ENCODE measurements at regions not wholly inside any gene's neighbourhood (a gene's known extent, or its start where the extent isn't known, plus 50 kb on each side); places are given as distances from the start of the nearest gene placed in this dataset.
"Not testable (repeated sequence)": the region's sequence is repeated elsewhere in the genome, so short reads cannot be mapped to it uniquely, and the experiment has no call there.

GRCh38 chr6:90463359-90463758 is 123.5 kb downstream of the MAP3K7 start:
- no peaks in the 10 kb centered on the region for H3K36me3 ChIP-seq (ENCODE audit: insufficient read depth, low read length)
- no peak overlapping the region for H2AFZ ChIP-seq (ENCODE audit: low read length, unreplicated experiment)
- H3K27ac ChIP-seq (ENCODE audit: low read depth, low read length): no peak overlapping the region
- peaks cover 3% of the 10 kb centered on the region for H3K4me1 ChIP-seq (ENCODE audit: control insufficient read depth, insufficient read depth, low read length, unreplicated experiment)
- 0 out of 2 replicates have a peak, but pooled peaks cover 3% of the 10 kb centered on the region for H3K27me3 ChIP-seq (ENCODE audit: insufficient read depth, low read length)
- no peak overlapping the region for H3K4me3 ChIP-seq (ENCODE audit: low read depth, low read length)
- H3K79me2 ChIP-seq (ENCODE audit: control insufficient read depth, insufficient read depth, low read length, unreplicated experiment): no peaks in the 10 kb centered on the region

DNA sequence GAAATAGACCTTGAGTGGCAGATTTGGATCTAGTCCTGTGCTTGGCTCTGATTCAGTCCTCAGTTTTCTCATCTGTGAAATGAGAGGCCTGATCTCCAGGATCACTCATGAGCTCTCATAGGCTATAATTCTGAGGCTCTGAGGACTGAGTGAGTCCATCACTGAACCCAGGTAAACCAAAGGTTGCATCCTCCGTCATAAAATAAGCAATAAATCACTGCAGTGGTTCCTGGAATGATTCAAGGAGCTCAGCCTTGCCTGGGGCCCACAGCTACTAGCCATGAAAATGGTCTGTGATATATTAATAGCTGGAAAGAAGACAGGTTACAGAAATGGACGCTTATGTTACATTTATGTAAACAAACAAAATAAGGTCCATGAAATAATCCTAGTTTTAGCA is 124.8 kb downstream of the MAP3K7 start:
- Histone ChIP-seq H3K27ac (ENCODE audit: low read depth, low read length) (no peak overlapping the region), H3K4me3 (ENCODE audit: low read depth, low read length) (no peak overlapping the region), H3K36me3 (ENCODE audit: insufficient read depth, low read length) (no peaks in the 10 kb centered on the region), H3K79me2 (ENCODE audit: control insufficient read depth, insufficient read depth, low read length, unreplicated experiment) (no peaks in the 10 kb centered on the region), H3K27me3 (ENCODE audit: insufficient read depth, low read length) (peaks cover 7% of the 10 kb centered on the region; the same call in 1 of the 2 replicates), H3K4me1 (ENCODE audit: control insufficient read depth, insufficient read depth, low read length, unreplicated experiment) (no peaks in the 10 kb centered on the region), H2AFZ (ENCODE audit: low read length, unreplicated experiment) (no peak overlapping the region)

DNA sequence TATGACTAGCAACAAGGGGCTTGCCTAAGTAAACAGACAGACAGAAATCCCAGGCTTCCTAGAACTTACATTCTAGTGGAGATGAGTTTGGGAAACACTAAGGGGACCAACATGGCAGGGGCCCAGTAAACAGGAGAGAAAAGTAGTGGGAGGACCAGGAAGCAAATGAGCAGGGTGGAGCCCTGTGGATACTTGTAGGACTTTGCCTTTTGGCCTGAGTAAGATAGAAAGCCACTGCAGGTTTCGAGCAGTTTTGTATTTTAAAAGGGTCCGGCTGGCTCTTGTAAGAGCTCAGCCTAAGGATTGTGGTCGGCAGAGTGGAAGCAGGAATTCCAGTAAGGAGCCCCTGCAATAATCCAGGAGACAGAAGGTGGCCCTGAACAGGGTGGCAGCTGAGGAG is 125.5 kb downstream of the MAP3K7 start:
- H3K79me2 ChIP-seq (ENCODE audit: control insufficient read depth, insufficient read depth, low read length, unreplicated experiment): no peaks in the 10 kb centered on the region
- no peak overlapping the region for H3K4me3 ChIP-seq (ENCODE audit: low read depth, low read length)
- H3K36me3 ChIP-seq (ENCODE audit: insufficient read depth, low read length): no peaks in the 10 kb centered on the region
- no peak overlapping the region for H2AFZ ChIP-seq (ENCODE audit: low read length, unreplicated experiment)
- no peaks in the 10 kb centered on the region for H3K4me1 ChIP-seq (ENCODE audit: control insufficient read depth, insufficient read depth, low read length, unreplicated experiment)
- peaks cover 7% of the 10 kb centered on the region; the same call in 1 of the 2 replicates for H3K27me3 ChIP-seq (ENCODE audit: insufficient read depth, low read length)
- H3K27ac ChIP-seq (ENCODE audit: low read depth, low read length): no peak overlapping the region

- Histone ChIP-seq H3K27ac (ENCODE audit: low read depth, low read length) (no peak overlapping the region), H2AFZ (ENCODE audit: low read length, unreplicated experiment) (no peak overlapping the region), H3K4me1 (ENCODE audit: control insufficient read depth, insufficient read depth, low read length, unreplicated experiment) (no peaks in the 10 kb centered on the region)
These were observed 126.8 kb downstream of the MAP3K7 start for GRCh38 chr6:90460051-90460450.

GRCh38 chr6:90459225-90459758 is 127.6 kb downstream of the MAP3K7 start:
- no peaks in the 10 kb centered on the region for H3K36me3 ChIP-seq (ENCODE audit: insufficient read depth, low read length)
- peaks cover 14% of the 10 kb centered on the region; the same call in 1 of the 2 replicates for H3K27me3 ChIP-seq (ENCODE audit: insufficient read depth, low read length)
- no peak overlapping the region for H3K4me3 ChIP-seq (ENCODE audit: low read depth, low read length)
- no peaks in the 10 kb centered on the region for H3K79me2 ChIP-seq (ENCODE audit: control insufficient read depth, insufficient read depth, low read length, unreplicated experiment)
- no peaks in the 10 kb centered on the region for H3K4me1 ChIP-seq (ENCODE audit: control insufficient read depth, insufficient read depth, low read length, unreplicated experiment)
- H2AFZ ChIP-seq (ENCODE audit: low read length, unreplicated experiment): no peak overlapping the region
- no peak overlapping the region for H3K27ac ChIP-seq (ENCODE audit: low read depth, low read length)

More at GRCh38 chr6:90460051-90460450, 126.8 kb downstream of the MAP3K7 start:
- no peaks in the 10 kb centered on the region for H3K79me2 ChIP-seq (ENCODE audit: control insufficient read depth, insufficient read depth, low read length, unreplicated experiment)
- peaks cover 14% of the 10 kb centered on the region; the same call in 1 of the 2 replicates for H3K27me3 ChIP-seq (ENCODE audit: insufficient read depth, low read length)
- H3K4me3 ChIP-seq (ENCODE audit: low read depth, low read length): no peak overlapping the region
- H3K36me3 ChIP-seq (ENCODE audit: insufficient read depth, low read length): no peaks in the 10 kb centered on the region

- Histone ChIP-seq H3K36me3 (ENCODE audit: insufficient read depth, low read length) (no peaks in the 10 kb centered on the region), H2AFZ (ENCODE audit: low read length, unreplicated experiment) (no peak overlapping the region), H3K27ac (ENCODE audit: low read depth, low read length) (no peak overlapping the region), H3K4me1 (ENCODE audit: control insufficient read depth, insufficient read depth, low read length, unreplicated experiment) (no peaks in the 10 kb centered on the region), H3K27me3 (ENCODE audit: insufficient read depth, low read length) (peaks cover 14% of the 10 kb centered on the region; the same call in 1 of the 2 replicates), H3K4me3 (ENCODE audit: low read depth, low read length) (no peak overlapping the region), H3K79me2 (ENCODE audit: control insufficient read depth, insufficient read depth, low read length, unreplicated experiment) (no peaks in the 10 kb centered on the region)
These were observed 128.3 kb downstream of the MAP3K7 start for GRCh38 chr6:90458353-90459224.

DNA sequence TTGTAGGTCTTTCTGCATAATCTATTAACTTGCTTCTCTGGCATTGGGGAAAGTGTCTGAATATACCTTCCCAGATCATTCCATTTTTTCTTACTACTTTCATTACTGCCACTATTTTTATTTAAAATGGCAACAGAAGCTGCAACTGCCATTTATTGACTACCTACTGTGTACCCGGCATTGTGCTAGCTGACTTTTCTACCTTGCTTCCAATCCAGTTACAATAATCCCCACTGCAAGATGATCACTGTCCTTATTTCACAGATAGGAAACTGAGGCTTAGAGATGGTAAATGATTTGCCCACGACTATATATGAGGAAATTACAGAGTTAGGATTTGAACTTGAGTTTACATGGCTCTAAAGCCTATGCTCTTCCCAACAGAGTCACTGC is 129.0 kb downstream of the MAP3K7 start:
- no peak overlapping the region for H3K27ac ChIP-seq (ENCODE audit: low read depth, low read length)
- no peak overlapping the region for H3K4me3 ChIP-seq (ENCODE audit: low read depth, low read length)
- no peaks in the 10 kb centered on the region for H3K4me1 ChIP-seq (ENCODE audit: control insufficient read depth, insufficient read depth, low read length, unreplicated experiment)
- no peak overlapping the region for H2AFZ ChIP-seq (ENCODE audit: low read length, unreplicated experiment)
- peaks cover 14% of the 10 kb centered on the region; the same call in 1 of the 2 replicates for H3K27me3 ChIP-seq (ENCODE audit: insufficient read depth, low read length)
- no peaks in the 10 kb centered on the region for H3K36me3 ChIP-seq (ENCODE audit: insufficient read depth, low read length)
- no peaks in the 10 kb centered on the region for H3K79me2 ChIP-seq (ENCODE audit: control insufficient read depth, insufficient read depth, low read length, unreplicated experiment)

- H2AFZ ChIP-seq (ENCODE audit: low read length, unreplicated experiment); H3K79me2 ChIP-seq (ENCODE audit: control insufficient read depth, insufficient read depth, low read length, unreplicated experiment); H3K4me1 ChIP-seq (ENCODE audit: control insufficient read depth, insufficient read depth, low read length, unreplicated experiment); H3K36me3 ChIP-seq (ENCODE audit: insufficient read depth, low read length); H3K4me3 ChIP-seq (ENCODE audit: low read depth, low read length); H3K27ac ChIP-seq (ENCODE audit: low read depth, low read length): not testable (repeated sequence)
- peaks cover 17% of the 10 kb centered on the region; the same call in 1 of the 2 replicates for H3K27me3 ChIP-seq (ENCODE audit: insufficient read depth, low read length)
These were observed 129.6 kb downstream of the MAP3K7 start for GRCh38 chr6:90456997-90457866.

DNA sequence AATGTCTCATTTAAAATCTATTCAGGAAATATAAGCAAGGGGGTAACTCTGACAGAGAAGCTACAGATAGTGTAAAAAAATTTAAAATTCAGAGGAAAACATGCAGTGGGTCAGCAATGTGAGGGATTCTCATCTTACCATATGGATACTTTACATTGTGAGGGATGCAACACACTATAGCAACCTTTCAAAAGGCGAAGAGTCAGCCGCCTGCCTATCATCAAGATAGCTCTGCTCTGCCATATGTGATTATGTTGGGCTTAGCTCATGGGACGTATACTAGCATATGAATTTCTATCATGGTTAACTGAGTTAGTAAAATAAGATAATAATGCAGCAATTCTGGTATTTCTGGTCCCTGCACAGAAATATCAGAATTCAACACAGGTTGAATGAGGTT is 130.9 kb downstream of the MAP3K7 start:
- H3K27ac ChIP-seq (ENCODE audit: low read depth, low read length): no peak overlapping the region
- no peaks in the 10 kb centered on the region for H3K79me2 ChIP-seq (ENCODE audit: control insufficient read depth, insufficient read depth, low read length, unreplicated experiment)
- H3K4me1 ChIP-seq (ENCODE audit: control insufficient read depth, insufficient read depth, low read length, unreplicated experiment): no peaks in the 10 kb centered on the region
- no peaks in the 10 kb centered on the region for H3K36me3 ChIP-seq (ENCODE audit: insufficient read depth, low read length)
- peaks cover 18% of the 10 kb centered on the region; the same call in 1 of the 2 replicates for H3K27me3 ChIP-seq (ENCODE audit: insufficient read depth, low read length)
- no peak overlapping the region for H2AFZ ChIP-seq (ENCODE audit: low read length, unreplicated experiment)
- H3K4me3 ChIP-seq (ENCODE audit: low read depth, low read length): no peak overlapping the region

DNA sequence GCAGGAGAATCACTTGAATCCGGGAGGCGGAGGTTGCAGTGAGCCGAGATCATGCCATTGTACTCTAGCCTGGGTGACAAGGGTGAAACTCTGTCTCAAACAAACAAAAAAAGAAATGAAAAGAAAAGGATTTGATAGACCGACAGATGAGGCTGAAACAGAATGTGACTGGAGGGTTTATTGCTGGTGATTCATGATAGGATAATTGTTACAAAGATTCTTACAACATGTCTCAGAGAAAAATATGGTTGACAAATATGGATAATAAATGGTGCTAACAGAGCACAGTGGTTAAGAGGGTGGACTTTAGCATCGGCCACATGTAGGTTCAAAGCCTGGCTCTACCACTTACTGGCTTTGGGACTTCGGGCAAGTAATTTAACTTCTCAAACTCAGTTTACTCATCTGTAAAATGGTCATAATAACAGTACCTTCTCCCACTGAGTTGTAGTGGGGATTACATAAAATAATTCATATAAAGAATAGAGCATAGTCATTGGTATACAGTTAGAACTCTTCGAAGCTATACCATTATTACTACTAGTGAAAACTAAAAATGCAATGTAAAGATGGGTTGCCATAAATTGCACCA is 131.9 kb downstream of the MAP3K7 start:
- no peak overlapping the region for H3K27ac ChIP-seq (ENCODE audit: low read depth, low read length)
- H3K79me2 ChIP-seq (ENCODE audit: control insufficient read depth, insufficient read depth, low read length, unreplicated experiment): no peaks in the 10 kb centered on the region

More for the DNA sequence above, 131.9 kb downstream of the MAP3K7 start:
- no peaks in the 10 kb centered on the region for H3K36me3 ChIP-seq (ENCODE audit: insufficient read depth, low read length)
- H3K27me3 ChIP-seq (ENCODE audit: insufficient read depth, low read length): peaks cover 18% of the 10 kb centered on the region; the same call in 1 of the 2 replicates
- no peak overlapping the region for H2AFZ ChIP-seq (ENCODE audit: low read length, unreplicated experiment)
- H3K4me3 ChIP-seq (ENCODE audit: low read depth, low read length): no peak overlapping the region
- no peaks in the 10 kb centered on the region for H3K4me1 ChIP-seq (ENCODE audit: control insufficient read depth, insufficient read depth, low read length, unreplicated experiment)

All from ACC112 (cell line).